HG02678 (cell line): ENCODE measurements at regions not wholly inside any gene's neighbourhood (a gene's known extent, or its start where the extent isn't known, plus 50 kb on each side); places are given as distances from the start of the nearest gene placed in this dataset.

Experiments used
- ATAC-seq: cut with Tn5 transposase; IDR thresholded peaks from one replicate; pipeline ENCODE4 v1.9.1; 2021; ENCODE audit warnings: mild to moderate bottlenecking, moderate library complexity; ENCODE audit not compliant: unreplicated experiment

DNA sequence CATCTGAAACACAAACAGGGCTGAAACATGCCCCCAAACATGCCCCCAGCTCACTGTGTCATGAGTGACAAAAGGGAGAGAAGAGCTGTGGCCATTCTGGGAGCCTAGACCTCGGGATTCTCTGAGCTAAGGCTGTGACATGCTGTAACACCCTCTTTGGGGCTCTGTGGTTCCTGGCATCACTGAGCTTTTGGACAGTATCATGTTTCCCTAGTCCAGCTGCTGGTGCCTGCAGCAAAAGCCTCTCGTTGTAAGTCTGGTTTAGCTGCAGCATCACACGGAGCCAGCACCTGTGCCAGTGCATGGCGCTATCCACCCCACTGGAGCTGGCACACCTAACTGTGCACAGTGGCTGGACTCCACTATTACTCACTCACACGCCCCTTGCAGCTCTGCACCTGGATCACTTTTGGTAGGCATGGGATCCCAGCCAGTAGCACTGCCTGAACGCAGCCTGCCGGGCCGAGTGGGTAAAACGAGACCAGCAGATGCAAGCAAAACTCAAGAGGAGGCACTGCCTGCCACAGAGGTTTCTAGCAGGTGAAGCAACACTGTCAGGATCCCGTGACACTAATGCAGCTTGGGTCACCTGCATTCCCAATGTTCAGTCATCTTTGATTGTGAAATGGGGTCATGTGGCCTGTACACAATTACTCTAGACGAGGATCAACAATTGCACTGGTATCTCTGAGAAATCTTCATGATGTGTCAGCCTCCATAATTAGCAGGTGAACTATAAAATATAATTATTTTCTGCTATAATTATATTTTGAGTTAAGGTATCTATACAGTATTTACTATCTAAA, 547.2 kb downstream of the ZNF804A start:
- ATAC-seq, result no peak

DNA sequence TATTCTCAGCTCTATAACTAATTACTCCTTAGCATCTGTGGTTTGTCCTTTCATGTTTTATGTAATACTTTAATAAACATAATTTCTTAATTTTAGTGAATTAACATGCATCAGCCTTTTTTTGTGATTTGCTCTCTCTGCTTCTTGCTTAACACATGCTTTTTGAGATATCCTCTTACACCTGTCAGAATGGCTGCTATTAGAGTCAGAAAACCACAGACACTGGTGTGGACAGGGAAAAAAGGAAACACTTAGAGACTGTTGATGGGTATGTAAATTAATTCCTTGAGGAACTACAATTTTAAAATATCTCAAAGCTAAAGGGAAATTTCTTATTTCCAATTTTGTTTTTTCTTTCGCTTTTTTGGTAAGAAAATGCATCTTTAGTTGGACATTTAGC, 549.0 kb downstream of the ZNF804A start:
- no peak for ATAC-seq

DNA sequence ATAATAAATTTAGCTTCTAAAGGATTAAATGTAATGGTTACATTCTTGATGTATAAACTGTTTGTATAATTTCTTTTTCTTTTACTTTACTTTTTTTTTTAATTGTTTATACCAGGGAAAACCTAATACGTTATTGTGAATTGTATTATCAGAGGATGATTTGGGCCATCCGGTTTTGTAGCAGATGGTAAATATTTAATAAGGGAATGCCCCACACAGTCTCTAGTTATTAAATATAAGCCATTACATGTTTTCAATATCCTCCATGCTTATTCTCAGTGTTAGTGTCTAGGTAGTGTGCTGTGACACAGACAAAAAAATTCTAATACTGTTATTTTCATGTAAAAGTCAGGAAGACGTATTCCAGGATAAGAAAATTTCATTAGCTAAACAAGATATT, 553.9 kb downstream of the ZNF804A start:
- ATAC-seq, result no peak

DNA sequence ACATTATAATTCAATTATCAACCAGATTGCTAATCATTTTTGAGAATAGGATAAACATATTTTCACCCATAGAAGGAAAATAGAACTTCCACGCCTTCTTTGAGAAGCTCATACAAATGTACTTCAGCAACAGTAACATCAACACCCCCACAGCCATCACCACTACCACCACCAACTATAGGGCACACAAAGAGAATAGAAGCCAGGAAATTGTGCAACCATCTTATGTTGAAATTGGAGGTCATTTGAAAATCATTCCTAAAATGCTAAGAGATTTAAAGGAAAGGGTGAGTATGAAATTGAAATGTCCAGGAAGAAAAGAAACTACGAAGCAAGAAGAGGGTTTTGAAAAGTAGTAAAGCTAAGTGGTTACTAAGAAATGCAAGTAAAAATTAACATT, 563.4 kb downstream of the ZNF804A start:
- ATAC-seq, result no peak

DNA sequence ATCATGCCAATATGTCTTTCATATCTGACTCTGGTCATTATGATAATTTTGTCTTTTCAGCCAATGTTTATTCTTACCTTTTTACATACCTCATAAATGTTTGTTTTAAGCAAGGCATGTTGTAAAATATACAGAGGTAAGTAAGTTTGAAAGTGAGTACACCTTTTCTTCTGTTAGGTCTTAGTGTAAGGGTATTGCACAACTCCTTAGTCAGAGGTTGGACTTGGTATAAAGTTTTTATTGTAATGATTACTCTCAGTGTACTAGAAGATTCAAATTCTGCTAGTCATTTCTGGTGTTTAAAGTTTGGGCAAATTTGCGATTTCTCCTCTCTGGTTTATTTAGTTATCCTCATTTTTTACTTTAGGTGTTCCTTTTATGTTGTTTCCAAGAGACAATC, 564.3 kb upstream of the FSIP2 start:
- ATAC-seq, result no peak

DNA sequence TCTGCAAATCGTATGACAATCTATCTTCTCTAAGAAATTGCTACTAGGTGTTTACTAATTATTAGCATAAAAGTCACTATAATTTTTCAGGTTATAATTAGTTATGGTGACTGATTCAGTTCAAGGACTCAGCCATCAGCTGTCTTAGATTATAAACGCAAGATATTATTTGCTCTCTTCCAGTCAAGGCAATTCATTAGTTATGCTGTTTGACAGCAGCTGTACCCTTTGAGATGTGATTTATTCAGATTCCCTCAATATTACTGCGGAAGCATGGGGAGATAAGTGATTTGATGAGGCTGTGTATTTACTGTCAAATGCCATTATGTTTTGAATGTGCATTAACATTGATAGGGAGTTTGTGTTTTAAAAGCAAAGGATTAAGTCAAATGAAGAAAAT, 558.9 kb upstream of the FSIP2 start:
- no peak for ATAC-seq

DNA sequence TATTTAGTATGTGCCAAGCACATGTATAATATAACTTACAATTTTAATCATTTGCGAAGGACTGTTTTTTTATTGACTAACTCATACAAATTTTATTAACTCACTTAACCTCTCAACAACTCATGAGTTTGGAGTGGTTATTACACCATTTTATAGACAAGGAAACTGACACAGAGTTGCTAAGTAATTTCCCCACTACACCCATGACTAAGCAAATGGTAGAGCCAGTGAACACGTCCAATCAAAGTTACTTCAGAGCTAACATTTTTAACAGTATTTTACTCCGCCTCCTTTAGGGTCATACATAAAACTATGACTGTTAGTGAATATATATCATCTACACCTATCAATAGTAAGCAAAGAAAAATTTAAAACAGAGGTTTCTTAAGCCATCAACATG, 556.7 kb upstream of the FSIP2 start:
- ATAC-seq, result no peak

DNA sequence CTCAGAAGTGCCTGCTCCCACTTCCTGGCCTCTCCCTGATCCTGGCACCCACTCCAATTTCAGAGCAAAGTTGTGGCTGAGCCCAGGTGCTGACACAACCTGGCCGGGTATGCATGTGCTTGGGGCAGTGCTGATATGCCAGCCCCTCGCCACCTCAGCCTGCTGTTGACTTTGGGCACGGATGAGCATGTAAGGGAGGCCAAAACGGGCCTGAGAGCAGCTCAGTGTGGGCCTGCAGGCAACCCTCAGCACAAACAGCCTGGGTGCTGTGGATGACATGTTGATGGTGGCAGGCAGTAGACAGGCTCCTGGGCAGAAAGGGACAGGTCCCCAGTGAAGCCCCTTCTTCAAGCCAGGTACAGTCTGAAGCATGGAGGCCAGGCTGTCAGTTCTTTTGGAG, 553.6 kb upstream of the FSIP2 start:
- no peak for ATAC-seq

DNA sequence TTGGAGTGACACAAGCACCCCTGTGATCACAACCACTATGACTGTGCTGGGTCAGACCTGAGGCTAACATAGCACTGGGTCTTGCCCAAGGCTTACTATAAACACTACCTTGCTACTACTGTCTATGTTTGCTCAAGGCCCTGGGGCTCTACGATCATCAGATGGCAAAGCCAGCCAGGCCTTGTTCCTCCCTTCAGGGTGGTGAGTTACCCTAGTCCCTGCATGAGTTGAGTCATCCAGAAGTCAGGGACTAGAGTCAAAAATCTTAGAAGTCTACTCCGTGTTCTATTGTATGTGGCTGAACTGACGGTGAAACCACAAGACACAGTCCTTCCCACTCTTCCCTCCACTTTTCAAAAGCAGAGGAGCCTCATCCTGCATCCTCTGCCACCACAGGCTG, 551.2 kb upstream of the FSIP2 start:
- ATAC-seq, result no peak

DNA sequence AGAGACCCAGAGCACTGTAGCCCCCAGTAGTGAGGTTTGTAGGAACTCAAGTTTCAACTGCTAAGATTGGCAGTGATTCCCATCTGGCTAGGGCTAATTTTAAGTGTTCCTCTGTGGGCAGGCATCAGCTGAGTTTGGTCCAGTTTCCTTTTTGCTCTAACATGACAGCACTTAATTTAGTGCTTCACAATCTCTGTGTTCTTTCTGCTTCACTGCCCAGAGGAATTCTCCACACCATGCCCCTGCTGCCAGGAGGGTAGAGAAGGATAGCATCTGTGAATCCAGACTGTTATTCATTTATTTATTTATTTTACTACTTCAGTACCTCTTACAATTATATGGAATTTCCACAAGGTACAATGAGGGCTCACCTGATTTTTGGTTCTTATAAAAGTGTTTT, 549.9 kb upstream of the FSIP2 start:
- ATAC-seq, result no peak

DNA sequence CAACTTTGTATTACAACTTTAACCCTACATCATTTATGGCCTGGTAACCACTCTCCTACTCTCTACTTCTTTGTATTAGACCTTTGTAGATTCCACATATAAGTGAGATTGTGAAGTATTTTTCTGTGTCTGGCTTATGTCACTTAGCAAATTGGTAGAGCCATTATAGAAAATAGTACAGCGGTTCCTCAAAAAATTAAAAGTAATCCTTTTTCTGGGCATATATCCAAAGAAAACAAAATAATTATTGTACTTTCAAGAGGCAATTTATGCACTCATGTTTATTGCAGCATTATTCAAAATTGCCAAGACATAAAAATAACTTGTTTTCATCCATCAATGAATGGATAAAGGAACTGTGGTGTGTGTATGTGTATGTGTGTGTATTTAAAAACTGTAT, 537.5 kb upstream of the FSIP2 start:
- ATAC-seq, result no peak

DNA sequence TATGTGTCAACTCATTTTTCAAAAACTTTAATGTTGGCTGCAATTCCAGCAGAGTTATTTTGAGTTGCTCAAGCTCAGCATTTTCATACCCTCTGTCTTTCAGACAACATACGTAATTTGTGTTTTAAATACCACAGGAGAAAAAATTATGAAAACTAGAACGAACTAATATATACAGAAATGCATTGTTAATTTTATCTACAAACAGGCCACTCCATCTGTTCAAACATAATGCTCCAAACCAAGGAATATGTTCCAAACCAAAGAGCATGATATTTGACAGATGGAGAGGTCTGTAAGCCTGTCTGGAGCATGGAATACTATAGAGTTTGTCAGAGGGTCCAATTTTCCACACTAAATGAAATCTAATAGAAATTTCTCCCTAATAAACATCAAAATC, 536.2 kb upstream of the FSIP2 start:
- ATAC-seq, result no peak

DNA sequence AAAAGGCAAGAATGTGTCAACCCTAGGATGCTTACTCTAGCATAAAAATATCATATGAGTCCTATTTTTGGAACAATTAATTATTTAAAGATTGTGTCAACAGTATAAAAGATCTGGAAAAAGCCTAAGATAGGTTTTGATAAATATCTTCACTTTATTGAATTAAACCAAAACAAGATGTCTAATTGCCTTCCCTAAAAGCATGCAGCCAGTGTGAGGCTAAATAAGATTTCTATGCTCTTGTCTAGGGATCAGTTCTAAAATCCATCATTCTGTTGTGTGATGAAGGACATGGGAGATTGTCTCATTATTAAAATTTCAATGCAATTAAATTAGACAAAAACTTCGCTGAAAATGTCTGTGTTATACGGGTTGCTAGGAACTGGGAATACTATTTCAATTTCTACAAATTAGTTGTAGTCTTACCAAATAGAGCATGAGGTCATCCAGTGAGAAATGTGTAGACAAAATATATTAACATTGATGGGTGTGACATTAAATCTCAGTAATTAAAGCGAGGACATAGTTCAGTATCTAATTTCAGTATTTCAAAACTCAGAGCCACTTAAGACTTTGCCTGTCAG, 535.6 kb upstream of the FSIP2 start:
- ATAC-seq, result no peak

DNA sequence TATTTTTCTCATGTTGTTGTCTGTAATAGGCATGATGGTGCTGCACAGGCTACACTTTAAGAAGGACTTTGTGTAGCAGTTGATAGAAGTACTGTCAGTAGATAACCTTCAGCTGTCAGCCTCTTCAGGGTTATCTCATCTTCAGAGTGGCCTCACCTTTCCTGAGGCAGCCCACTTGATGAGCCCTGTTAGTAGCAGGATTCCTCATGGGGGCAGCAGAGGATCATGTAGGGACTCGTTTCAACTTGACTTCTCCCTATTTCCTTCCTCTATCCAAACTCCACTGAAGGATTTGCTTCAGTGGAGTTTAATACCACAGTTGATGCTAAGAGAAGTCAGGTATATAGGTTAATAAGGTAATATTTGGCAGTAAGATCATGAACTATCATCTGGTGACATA, 530.3 kb upstream of the FSIP2 start:
- ATAC-seq, result no peak

DNA sequence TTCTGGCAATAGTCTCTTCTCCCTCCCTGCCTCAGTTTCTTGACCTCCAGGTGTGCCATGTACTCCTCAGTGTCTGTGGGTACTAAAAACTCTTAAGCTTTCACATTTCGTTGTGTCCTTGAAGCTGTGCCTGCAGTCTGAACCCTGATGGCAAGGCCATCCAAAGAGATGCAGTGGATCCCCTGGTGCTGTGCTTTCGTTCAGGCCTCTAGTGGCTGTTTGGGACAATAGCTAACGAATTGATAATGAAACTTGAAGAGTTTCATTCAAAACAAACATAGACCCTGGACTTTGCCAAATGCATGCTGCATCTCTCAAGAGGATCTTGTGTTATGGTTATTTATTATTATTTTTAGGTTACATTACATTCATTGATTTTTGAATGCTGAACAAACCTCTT, 523.1 kb upstream of the FSIP2 start:
- ATAC-seq, result no peak

DNA sequence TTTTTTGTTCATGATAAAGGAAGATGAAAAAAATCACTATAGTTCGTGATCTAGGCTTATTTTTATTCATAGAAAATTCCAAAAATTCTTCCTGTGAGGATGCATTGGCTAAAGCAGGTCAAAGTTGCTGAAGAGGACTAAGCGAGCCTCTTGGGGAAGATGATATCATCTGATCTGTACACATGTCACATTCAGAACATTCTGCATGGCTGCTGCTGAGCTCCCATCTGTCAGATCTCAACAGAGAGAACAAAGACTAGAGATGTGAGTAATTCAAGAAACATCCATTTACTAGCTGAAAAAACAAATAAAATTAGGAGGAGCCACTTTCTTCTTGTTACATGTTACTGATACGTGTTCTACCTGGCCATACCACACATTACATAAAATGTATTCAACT, 518.6 kb upstream of the FSIP2 start:
- ATAC-seq, result no peak

DNA sequence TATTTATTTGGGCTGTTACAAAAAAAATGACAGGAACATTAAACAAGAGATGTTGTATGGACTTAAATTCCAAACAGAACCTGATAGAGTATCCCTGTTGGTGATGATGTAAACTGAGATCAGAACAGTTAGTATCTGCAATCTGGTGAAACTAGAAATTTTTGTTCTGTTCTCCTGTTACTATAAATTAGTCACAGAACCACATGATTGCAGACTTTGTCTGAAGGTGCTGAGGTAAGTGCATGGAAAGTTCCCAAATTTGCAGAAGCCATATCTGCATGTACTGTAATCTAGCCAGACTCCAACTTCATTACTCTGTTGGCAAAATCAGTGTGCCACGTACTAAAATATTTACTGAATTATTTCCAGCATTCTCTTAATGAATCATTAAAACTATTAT, 516.3 kb upstream of the FSIP2 start:
- ATAC-seq, result no peak

DNA sequence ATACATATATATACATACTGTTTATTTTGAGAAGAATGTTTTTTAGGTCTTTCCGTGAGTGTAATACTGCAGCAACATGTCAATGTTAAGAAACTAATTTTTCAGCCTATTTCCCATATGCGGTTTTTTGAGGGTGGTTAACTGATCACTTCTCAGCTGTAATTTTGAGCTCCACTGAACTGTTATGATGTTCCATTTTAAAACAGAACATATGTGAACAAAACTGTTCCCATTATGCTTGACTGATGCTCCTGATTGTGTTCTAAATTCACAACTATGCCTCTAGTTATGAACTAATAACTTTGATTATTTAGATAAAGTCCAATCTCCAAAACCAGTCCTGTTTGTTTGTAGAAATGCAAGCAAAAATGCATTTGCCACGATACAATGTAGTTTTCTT, 511.2 kb upstream of the FSIP2 start:
- no peak for ATAC-seq

DNA sequence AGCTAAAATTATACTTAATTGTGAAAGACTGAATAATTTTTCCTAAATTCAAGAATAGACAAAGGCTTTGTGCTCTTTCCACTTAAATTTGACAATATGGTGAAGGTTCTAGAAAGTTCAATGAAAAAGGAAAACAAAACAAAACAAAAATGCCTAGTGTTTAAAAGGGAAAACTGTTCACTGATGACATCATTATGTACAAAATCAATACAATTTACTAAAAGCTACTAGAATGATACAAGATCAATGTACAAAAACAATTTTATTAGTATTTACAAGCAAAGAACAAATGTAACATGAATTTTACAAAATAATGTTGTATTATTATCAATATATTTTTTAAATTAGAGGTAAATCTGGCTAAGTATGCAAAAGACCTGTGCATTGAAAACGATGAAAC, 499.1 kb upstream of the FSIP2 start:
- no peak for ATAC-seq

DNA sequence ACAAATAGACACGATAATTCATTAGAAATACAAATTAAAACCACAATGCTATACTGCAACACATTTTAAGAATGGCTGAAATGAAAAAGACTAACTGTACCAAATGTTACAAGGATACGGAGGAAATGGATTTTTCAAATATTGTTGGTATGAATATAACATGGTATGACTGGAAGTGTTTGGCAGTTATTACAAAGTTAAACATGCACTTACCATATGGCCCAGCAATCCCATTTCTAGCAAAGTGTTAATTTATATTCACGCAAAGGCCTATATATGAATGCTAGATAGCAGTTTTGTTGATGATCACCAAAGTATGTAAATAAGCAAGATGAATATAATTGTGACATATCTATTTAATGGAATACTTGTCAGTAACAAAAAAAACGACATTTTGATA, 497.8 kb upstream of the FSIP2 start:
- ATAC-seq, result no peak

DNA sequence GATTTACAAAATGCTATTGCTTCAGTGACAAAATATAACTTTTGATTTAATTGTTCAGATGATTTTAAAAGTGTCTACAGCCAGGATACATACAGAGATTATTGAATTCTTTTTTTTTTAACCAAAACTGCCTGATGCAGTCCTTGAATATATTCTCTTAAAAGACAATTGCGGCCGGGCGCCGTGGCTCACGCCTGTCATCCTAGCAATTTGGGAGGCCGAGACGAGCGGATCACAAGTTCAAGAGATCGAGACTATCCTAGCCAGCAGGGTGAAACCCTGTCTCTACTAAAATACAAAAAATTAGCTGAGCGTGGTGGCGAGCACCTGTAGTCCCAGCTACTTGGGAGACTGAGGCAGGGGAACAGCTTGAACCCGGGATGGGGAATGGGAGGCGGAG, 497.0 kb upstream of the FSIP2 start:
- ATAC-seq, result no peak

DNA sequence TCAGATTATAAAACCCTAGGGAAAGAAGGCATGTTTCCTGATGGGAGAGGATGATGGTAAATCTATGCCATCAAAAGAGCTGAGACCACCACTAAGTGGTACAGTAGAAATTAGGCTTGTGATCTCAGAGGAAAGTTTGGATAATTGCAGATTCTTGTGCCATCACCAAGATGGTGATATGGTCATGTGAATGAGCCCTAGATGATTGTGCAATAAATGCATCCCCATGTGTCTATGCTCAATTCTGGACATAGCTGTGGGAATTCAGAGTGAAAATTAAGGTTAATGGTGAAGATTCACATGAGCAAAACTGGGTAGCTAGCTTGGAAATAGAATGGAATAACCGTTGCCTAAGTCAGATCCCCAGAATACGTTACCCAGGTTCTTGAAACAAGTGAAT, 496.1 kb upstream of the FSIP2 start:
- ATAC-seq, result no peak

DNA sequence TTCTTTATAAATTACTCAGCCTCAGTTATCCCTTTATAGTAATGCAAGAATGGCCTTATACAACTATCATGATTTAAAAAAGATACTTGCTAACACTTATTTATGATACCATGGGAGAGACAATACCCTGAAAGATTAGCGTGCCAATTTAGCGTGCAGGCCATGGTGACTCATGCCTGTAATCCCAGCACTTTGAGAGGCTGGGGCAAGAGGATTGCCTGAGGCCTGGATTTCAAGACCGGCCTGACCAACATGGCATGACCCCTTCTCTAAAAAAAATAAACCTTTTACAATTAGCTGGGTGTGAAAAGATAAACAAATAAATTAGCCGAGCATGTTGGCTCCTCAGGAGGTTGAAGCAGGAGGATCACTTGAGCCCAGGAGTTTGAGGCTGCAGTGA, 493.4 kb upstream of the FSIP2 start:
- ATAC-seq, result no peak
